ENCODE measurements at regions not wholly inside any gene's neighbourhood (a gene's known extent, or its start where the extent isn't known, plus 50 kb on each side); places are given as distances from the start of the nearest gene placed in this dataset.

DNA sequence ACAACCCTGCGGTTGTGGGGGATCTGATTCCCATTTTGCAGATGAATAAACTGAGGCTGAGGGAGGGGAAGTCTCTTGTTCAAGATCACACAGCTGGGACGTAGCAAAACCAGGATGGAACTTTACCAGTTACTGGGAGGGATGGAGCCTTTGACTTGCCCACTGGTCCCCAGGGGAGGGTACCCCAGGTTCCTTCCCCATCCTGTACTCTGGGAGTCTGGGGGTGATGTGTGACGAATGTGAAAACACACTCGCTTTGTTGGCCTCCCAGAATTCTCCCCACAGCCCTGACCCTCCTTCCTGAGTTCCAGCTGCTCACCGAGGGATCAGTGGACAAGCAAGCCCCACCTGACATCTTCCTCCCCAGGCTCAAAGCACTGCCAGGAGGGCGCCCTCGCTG lies 135.1 kb downstream of the NSG2 start:
- TF ChIP-seq, protein P1, sequence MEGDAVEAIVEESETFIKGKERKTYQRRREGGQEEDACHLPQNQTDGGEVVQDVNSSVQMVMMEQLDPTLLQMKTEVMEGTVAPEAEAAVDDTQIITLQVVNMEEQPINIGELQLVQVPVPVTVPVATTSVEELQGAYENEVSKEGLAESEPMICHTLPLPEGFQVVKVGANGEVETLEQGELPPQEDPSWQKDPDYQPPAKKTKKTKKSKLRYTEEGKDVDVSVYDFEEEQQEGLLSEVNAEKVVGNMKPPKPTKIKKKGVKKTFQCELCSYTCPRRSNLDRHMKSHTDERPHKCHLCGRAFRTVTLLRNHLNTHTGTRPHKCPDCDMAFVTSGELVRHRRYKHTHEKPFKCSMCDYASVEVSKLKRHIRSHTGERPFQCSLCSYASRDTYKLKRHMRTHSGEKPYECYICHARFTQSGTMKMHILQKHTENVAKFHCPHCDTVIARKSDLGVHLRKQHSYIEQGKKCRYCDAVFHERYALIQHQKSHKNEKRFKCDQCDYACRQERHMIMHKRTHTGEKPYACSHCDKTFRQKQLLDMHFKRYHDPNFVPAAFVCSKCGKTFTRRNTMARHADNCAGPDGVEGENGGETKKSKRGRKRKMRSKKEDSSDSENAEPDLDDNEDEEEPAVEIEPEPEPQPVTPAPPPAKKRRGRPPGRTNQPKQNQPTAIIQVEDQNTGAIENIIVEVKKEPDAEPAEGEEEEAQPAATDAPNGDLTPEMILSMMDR (IDR thresholded peaks at IDR 0.05 in 2 of 3, conservative IDR thresholded peaks at IDR 0.05 in 1 of 3; ENCODE audit: control insufficient read depth in 2 of 3, extremely low read depth in 1 of 3, insufficient read depth in 1 of 3, low read depth in 3 of 3, low read length in 3 of 3), result no peak
- TF ChIP-seq DPF2 (IDR thresholded peaks at IDR 0.05), result no peak
- TF ChIP-seq CHD4 (IDR thresholded peaks at IDR 0.05), result no peak
- TF ChIP-seq CBX3 (IDR thresholded peaks at IDR 0.05; ENCODE audit: borderline replicate concordance, low read depth), result no peak
- TF ChIP-seq POLR2AphosphoS5 (IDR thresholded peaks at IDR 0.05; ENCODE audit: low read length), result no peak
- TF ChIP-seq MXI1 (IDR thresholded peaks at IDR 0.05; ENCODE audit: low read depth, low read length), result no peak
- no peak for TF ChIP-seq POLR2A (IDR thresholded peaks at IDR 0.05; ENCODE audit: low read depth, low read length)
- no peak for TF ChIP-seq GABPA (IDR thresholded peaks at IDR 0.05; ENCODE audit: low read depth)
- TF ChIP-seq SPI1 (IDR thresholded peaks at IDR 0.05; ENCODE audit: borderline replicate concordance, insufficient read depth, low read depth, low read length), result no peak

Data from GM12878 (cell line).